B cell (primary cell): ENCODE measurements at regions not wholly inside any gene's neighbourhood (a gene's known extent, or its start where the extent isn't known, plus 50 kb on each side); places are given as distances from the start of the nearest gene placed in this dataset.

Experiments
- ATAC-seq: fragments of 200-7000 bp; cut with Tn5 transposase; one replicate; pipeline ENCODE4 v1.10.0; 2021; ENCODE audit warnings: low read depth, mild to moderate bottlenecking, moderate number of reproducible peaks, moderate library complexity
- CTCF ChIA-PET: fragments of 350-600 bp; sonication (Branson Sonifier 250); formaldehyde crosslinking; loops from one replicate; lab custom pipeline; 2021; ENCODE audit warnings: antibody characterized with exemption, inconsistent platforms; lab: Charles Lee
- POLR2A ChIA-PET: fragments of 350-600 bp; sonication (Branson Sonifier 250); formaldehyde crosslinking; loops from one replicate; lab custom pipeline; 2021; ENCODE audit warnings: antibody characterized with exemption; lab: Charles Lee
- DNase-seq: peaks from one replicate; pipeline ENCODE4 v3.0.0; 2013
- H2AFZ ChIP-seq: 2 replicates; pipeline ENCODE4 v1.6.1; 2012; ENCODE audit warnings: mild to moderate bottlenecking, low read depth, low read length; ENCODE audit not compliant: insufficient read depth, poor library complexity, severe bottlenecking
- H3K27ac ChIP-seq, 2 donors: 1 replicate in 1 of 2; 2 replicates in 1 of 2; pipeline ENCODE4 v1.5.1; 2012 to 2013; ENCODE audit warnings: low read length in 2 of 2, mild to moderate bottlenecking in 2 of 2, moderate library complexity in 1 of 2
- H3K27me3 ChIP-seq, 4 experiments: fragments of 200-600 bp in 1 of 4; sonication (generic) in 1 of 4; replicated peaks in 1 of 4; 1 replicate in 2 of 4; 2 replicates in 2 of 4; pipeline versions ENCODE4 v1.6.1 to v1.7.0; 2013 to 2016; ENCODE audit warnings: low read length in 3 of 4, mild to moderate bottlenecking in 2 of 4, mixed read lengths in 1 of 4, moderate library complexity in 1 of 4; ENCODE audit not compliant: insufficient read depth in 4 of 4, control insufficient read depth in 3 of 4; ENCODE audit errors: control extremely low read depth in 1 of 4
- H3K36me3 ChIP-seq, 2 experiments: replicated peaks in 1 of 2; 1 replicate in 1 of 2; 2 replicates in 1 of 2; pipeline versions ENCODE4 v1.6.1 to v1.7.1; 2013; ENCODE audit warnings: low read length in 1 of 2; ENCODE audit not compliant: insufficient read depth in 2 of 2, control insufficient read depth in 1 of 2; ENCODE audit errors: control extremely low read depth in 1 of 2, extremely low read depth in 1 of 2
- H3K4me1 ChIP-seq, 2 donors: fragments of 200-600 bp in 1 of 2; sonication (generic) in 1 of 2; 1 replicate in 1 of 2; 2 replicates in 1 of 2; pipeline versions ENCODE4 v1.5.1 to v1.6.1; 2013 to 2017; ENCODE audit warnings: low read length in 2 of 2; ENCODE audit not compliant: control insufficient read depth in 2 of 2, insufficient read depth in 2 of 2
- H3K4me2 ChIP-seq: replicated peaks from 2 replicates; pipeline ENCODE3; 2012; ENCODE audit warnings: mild to moderate bottlenecking, low read depth, low read length; ENCODE audit not compliant: poor library complexity, severe bottlenecking
- H3K4me3 ChIP-seq, 5 experiments: fragments of 200-600 bp in 1 of 5; sonication (generic) in 1 of 5; 1 replicate in 3 of 5; 2 replicates in 2 of 5; pipeline versions ENCODE4 v1.5.1 to v1.7.0; 2011 to 2016; ENCODE audit warnings: low read length in 4 of 5, mild to moderate bottlenecking in 4 of 5, low read depth in 2 of 5, control low read depth in 1 of 5, moderate library complexity in 1 of 5; ENCODE audit not compliant: insufficient read depth in 1 of 5; ENCODE audit errors: control extremely low read depth in 1 of 5, extremely low read depth in 1 of 5
- H3K79me2 ChIP-seq: fragments of 200-600 bp; sonication (generic); one replicate; pipeline ENCODE4 v1.6.0; 2016; ENCODE audit warnings: low read length; ENCODE audit not compliant: control insufficient read depth, insufficient read depth
- H3K9ac ChIP-seq: fragments of 200-600 bp; sonication (generic); 2 replicates; pipeline ENCODE4 v1.6.1; 2017; ENCODE audit warnings: mild to moderate bottlenecking, low read length, moderate library complexity
- H3K9me3 ChIP-seq, 3 donors: one replicate each; pipeline versions ENCODE4 v1.6.1 to v1.7.1; 2013; ENCODE audit warnings: low read length in 2 of 3; ENCODE audit not compliant: control insufficient read depth in 2 of 3, insufficient read depth in 1 of 3; ENCODE audit errors: control extremely low read depth in 1 of 3
- H4K20me1 ChIP-seq: 2 replicates; pipeline ENCODE4 v1.6.0; 2012; ENCODE audit warnings: mild to moderate bottlenecking, low read length; ENCODE audit not compliant: insufficient read depth, control insufficient read depth, poor library complexity, severe bottlenecking
- H3K27ac Mint-ChIP-seq: one replicate; pipeline ENCODE4 v1.8.0; 2021; ENCODE audit warnings: mixed read lengths
- H3K27me3 Mint-ChIP-seq: one replicate; pipeline ENCODE4 v1.8.0; 2021; ENCODE audit warnings: mixed read lengths
- H3K4me1 Mint-ChIP-seq: one replicate; pipeline ENCODE4 v1.8.0; 2021; ENCODE audit warnings: mixed read lengths
- H3K4me3 Mint-ChIP-seq: one replicate; pipeline ENCODE4 v1.8.0; 2021; ENCODE audit warnings: mixed read lengths
- H3K9me3 Mint-ChIP-seq: one replicate; pipeline ENCODE4 v1.8.0; 2022; ENCODE audit warnings: mixed read lengths; ENCODE audit not compliant: insufficient read depth
- CTCF ChIP-seq: fragments of 200-600 bp; IDR thresholded peaks from one replicate; pipeline ENCODE4 v1.8.0; 2022; ENCODE audit warnings: antibody characterized with exemption, mild to moderate bottlenecking
- EZH2 ChIP-seq: IDR thresholded peaks from 2 replicates; pipeline ENCODE4 v1.6.1; 2012; ENCODE audit warnings: borderline replicate concordance, low read depth, mild to moderate bottlenecking, moderate library complexity, low read length; ENCODE audit not compliant: insufficient read depth, poor library complexity, severe bottlenecking
- WGBS: methylation state at CpG from one replicate; pipeline ENCODE4 v1.1.5; 2013; ENCODE audit warnings: missing lambda C conversion rate; ENCODE audit not compliant: insufficient coverage; 5-methylcytosine and 5-hydroxymethylcytosine counted together
- intact Hi-C: fragments of 100-400 bp; cut with micrococcal nuclease; formaldehyde crosslinking; loops from one replicate; pipeline ENCODE4 v1.10.0; 2022

- no peaks in the 10 kb centered on the region for H4K20me1 ChIP-seq
- H3K4me3 ChIP-seq, result no peak overlapping the region
- no peak for ATAC-seq
- H3K27ac Mint-ChIP-seq, result no peak overlapping the region
- no peaks in the 10 kb centered on the region for H3K4me1 ChIP-seq
- intact Hi-C loops, result no loop called here
- no peak overlapping the region for H3K9ac ChIP-seq
- no peaks in the 10 kb centered on the region for H3K79me2 ChIP-seq
- no peak for DNase-seq
- no peak overlapping the region for H3K4me2 ChIP-seq
- no peaks in the 10 kb centered on the region for H3K27me3 ChIP-seq
- H3K27ac ChIP-seq, result no peak overlapping the region
- whole genome bisulfite sequencing, result 100% methylated on average over 2 of the region's 2 CpGs
- no peaks in the 10 kb centered on the region for H3K4me1 Mint-ChIP-seq
- no peak overlapping the region for H3K4me3 Mint-ChIP-seq
- H3K9me3 Mint-ChIP-seq, result no peaks in the 10 kb centered on the region
- H3K36me3 ChIP-seq, result no peaks in the 10 kb centered on the region
- H2AFZ ChIP-seq, result no peak overlapping the region
- ChIA-PET POLR2A (no interaction called here), CTCF (no interaction called here)
- peaks cover 11% of the 10 kb centered on the region for H3K27me3 Mint-ChIP-seq
- H3K9me3 ChIP-seq, result no peaks in the 10 kb centered on the region
- TF ChIP-seq CTCF, result no peak
- no peak for TF ChIP-seq EZH2
These were observed 56.5 kb upstream of the JDP2 start for GRCh38 chr14:75371297-75371696.

GRCh38 chr14:75372260-75372659 lies 55.6 kb upstream of the JDP2 start:
- Mint-ChIP-seq H3K4me1 (no peaks in the 10 kb centered on the region), H3K4me3 (no peak overlapping the region), H3K27ac (no peak overlapping the region), H3K27me3 (peaks cover 11% of the 10 kb centered on the region), H3K9me3 (no peaks in the 10 kb centered on the region)
- H2AFZ ChIP-seq, result no peak overlapping the region
- TF ChIP-seq EZH2 (no peak), CTCF (no peak)
- H3K4me1 ChIP-seq, result no peaks in the 10 kb centered on the region
- POLR2A ChIA-PET, result no interaction called here
- H3K9me3 ChIP-seq, result no peaks in the 10 kb centered on the region
- H3K27ac ChIP-seq, result no peak overlapping the region
- no peak overlapping the region for H3K9ac ChIP-seq
- no peaks in the 10 kb centered on the region for H3K79me2 ChIP-seq
- H3K4me3 ChIP-seq, result no peak overlapping the region
- ATAC-seq, result no peak
- 93% methylated on average over 3 of the region's 5 CpGs for WGBS
- H4K20me1 ChIP-seq, result no peaks in the 10 kb centered on the region
- CTCF ChIA-PET, result no interaction called here
- no peaks in the 10 kb centered on the region for H3K36me3 ChIP-seq
- H3K4me2 ChIP-seq, result no peak overlapping the region
- intact Hi-C loops, result no loop called here
- no peak for DNase-seq
- no peaks in the 10 kb centered on the region for H3K27me3 ChIP-seq
